ENCODE measurements at regions not wholly inside any gene's neighbourhood (a gene's known extent, or its start where the extent isn't known, plus 50 kb on each side); places are given as distances from the start of the nearest gene placed in this dataset.

GRCh38 chr2:49661809-49662208 is 507.5 kb upstream of the FSHR start (continued):
- TF ChIP-seq, protein P1, sequence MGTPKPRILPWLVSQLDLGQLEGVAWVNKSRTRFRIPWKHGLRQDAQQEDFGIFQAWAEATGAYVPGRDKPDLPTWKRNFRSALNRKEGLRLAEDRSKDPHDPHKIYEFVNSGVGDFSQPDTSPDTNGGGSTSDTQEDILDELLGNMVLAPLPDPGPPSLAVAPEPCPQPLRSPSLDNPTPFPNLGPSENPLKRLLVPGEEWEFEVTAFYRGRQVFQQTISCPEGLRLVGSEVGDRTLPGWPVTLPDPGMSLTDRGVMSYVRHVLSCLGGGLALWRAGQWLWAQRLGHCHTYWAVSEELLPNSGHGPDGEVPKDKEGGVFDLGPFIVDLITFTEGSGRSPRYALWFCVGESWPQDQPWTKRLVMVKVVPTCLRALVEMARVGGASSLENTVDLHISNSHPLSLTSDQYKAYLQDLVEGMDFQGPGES (IDR thresholded peaks at IDR 0.05; ENCODE audit: low read depth, low read length) = no peak
- TF ChIP-seq YY1 (IDR thresholded peaks at IDR 0.05; ENCODE audit: low read depth) (no peak), CTCF (IDR thresholded peaks at IDR 0.05) (no peak), GABPA (IDR thresholded peaks at IDR 0.05; ENCODE audit: low read depth) (no peak), MEF2A (IDR thresholded peaks at IDR 0.05; ENCODE audit: borderline replicate concordance, low read depth) (no peak), RFX5 (IDR thresholded peaks at IDR 0.05; ENCODE audit: low read length) (no peak), CHD2 (IDR thresholded peaks at IDR 0.05; ENCODE audit: low read length, partially characterized antibody) (no peak), POLR2AphosphoS5 (IDR thresholded peaks at IDR 0.05; ENCODE audit: low read depth, low read length) (no peak), EZH2phosphoT487 (IDR thresholded peaks at IDR 0.05; ENCODE audit: borderline replicate concordance, low read depth) (no peak), PBX3 (IDR thresholded peaks at IDR 0.05) (no peak)

- Histone ChIP-seq H2AFZ (ENCODE audit: low read depth) (no peak overlapping the region), H3K9ac (no peak overlapping the region), H3K9me3 (no peaks in the 10 kb centered on the region), H3K27ac (ENCODE audit: low read depth in 2 of 2, low read length in 1 of 2) (no peak overlapping the region), H4K20me1 (ENCODE audit: insufficient read depth) (no peaks in the 10 kb centered on the region), H3K4me3 (ENCODE audit: low read depth in 2 of 2, low read length in 1 of 2) (no peak overlapping the region), H3K4me2 (no peak overlapping the region), H3K4me1 (ENCODE audit: control insufficient read depth in 1 of 2, insufficient read depth in 2 of 2, low read depth in 1 of 2, low read length in 1 of 2) (no peaks in the 10 kb centered on the region; a peak in 1 of 4 replicates), H3K36me3 (replicated peaks in 1 of 2; ENCODE audit: control insufficient read depth in 1 of 2, insufficient read depth in 2 of 2, low read length in 1 of 2) (no peaks in the 10 kb centered on the region), H3F3A (replicated peaks; ENCODE audit: insufficient read depth) (no peaks in the 10 kb centered on the region), H3K9me2 (no peaks in the 10 kb centered on the region; the same call in 1 of the 2 replicates), H3K79me2 (ENCODE audit: insufficient read depth) (no peaks in the 10 kb centered on the region), H3K27me3 (ENCODE audit: insufficient read depth) (no peaks in the 10 kb centered on the region)
- POLR2A ChIA-PET = no interaction called here
- TF ChIP-seq MEF2A (IDR thresholded peaks at IDR 0.05; ENCODE audit: borderline replicate concordance, low read depth) = no peak
- no peak for TF ChIP-seq SMC3 (IDR thresholded peaks at IDR 0.05; ENCODE audit: low read depth, low read length)
- TF ChIP-seq RAD21 (IDR thresholded peaks at IDR 0.05; ENCODE audit: low read length) = no peak
- no peak for TF ChIP-seq RCOR1 (IDR thresholded peaks at IDR 0.05; ENCODE audit: low read length)
- TF ChIP-seq REST (IDR thresholded peaks at IDR 0.05; ENCODE audit: low read depth, low read length) = no peak
- TF ChIP-seq, protein P2, sequence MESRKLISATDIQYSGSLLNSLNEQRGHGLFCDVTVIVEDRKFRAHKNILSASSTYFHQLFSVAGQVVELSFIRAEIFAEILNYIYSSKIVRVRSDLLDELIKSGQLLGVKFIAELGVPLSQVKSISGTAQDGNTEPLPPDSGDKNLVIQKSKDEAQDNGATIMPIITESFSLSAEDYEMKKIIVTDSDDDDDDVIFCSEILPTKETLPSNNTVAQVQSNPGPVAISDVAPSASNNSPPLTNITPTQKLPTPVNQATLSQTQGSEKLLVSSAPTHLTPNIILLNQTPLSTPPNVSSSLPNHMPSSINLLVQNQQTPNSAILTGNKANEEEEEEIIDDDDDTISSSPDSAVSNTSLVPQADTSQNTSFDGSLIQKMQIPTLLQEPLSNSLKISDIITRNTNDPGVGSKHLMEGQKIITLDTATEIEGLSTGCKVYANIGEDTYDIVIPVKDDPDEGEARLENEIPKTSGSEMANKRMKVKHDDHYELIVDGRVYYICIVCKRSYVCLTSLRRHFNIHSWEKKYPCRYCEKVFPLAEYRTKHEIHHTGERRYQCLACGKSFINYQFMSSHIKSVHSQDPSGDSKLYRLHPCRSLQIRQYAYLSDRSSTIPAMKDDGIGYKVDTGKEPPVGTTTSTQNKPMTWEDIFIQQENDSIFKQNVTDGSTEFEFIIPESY (IDR thresholded peaks at IDR 0.05; ENCODE audit: borderline replicate concordance, low read depth) = no peak
- TF ChIP-seq NFIC (IDR thresholded peaks at IDR 0.05; ENCODE audit: borderline replicate concordance) = no peak
- TF ChIP-seq CHD2 (IDR thresholded peaks at IDR 0.05; ENCODE audit: low read length, partially characterized antibody) = no peak
- TF ChIP-seq, protein P1 (IDR thresholded peaks at IDR 0.05; ENCODE audit: low read depth, low read length) = no peak
- no peak for TF ChIP-seq FOSL2 (IDR thresholded peaks at IDR 0.05; ENCODE audit: borderline replicate concordance, low read depth)
- no peak for TF ChIP-seq SIN3A (IDR thresholded peaks at IDR 0.05; ENCODE audit: borderline replicate concordance, low read depth, low read length)
- TF ChIP-seq RFX5 (IDR thresholded peaks at IDR 0.05; ENCODE audit: low read length) = no peak
- no peak for TF ChIP-seq EP300 (IDR thresholded peaks at IDR 0.05; ENCODE audit: borderline replicate concordance in 1 of 2, low read depth in 1 of 2, low read length in 1 of 2)
- CTCF ChIA-PET = interaction anchor here (1.1 kb wide), 1 partner anchor 401 kb away, joined by 3 read pairs; no protein-coding TSS in a partner anchor
- DNase-seq = no peak
- WGBS (ENCODE audit: low lambda C conversion rate) = 12% methylated on average over 3 of the region's 3 CpGs
These were observed 502.5 kb upstream of the FSHR start for GRCh38 chr2:49656853-49657252.

Data from SK-N-SH (cell line).